ENCODE measurements at regions not wholly inside any gene's neighbourhood (a gene's known extent, or its start where the extent isn't known, plus 50 kb on each side); places are given as distances from the start of the nearest gene placed in this dataset.

DNA sequence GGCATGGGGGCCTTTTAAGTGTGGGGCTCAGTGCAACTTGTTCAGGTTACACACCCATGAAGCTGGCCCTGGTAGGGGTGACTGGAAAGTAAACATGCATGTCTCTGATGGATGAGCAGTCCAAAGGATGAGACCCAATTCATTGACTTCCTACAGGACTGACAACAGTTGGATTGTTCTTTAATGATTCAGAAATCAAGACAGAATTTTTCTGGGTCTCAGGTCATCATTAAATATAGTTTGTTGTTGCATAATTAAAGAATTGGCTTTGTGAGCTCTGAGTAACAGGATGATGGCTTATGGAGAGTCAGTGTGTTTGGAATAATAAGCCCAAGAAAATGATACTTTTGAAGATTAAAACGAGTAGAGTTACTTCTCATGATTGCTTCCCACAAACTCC is 604.2 kb upstream of the CLINT1 start:
- BruUV-seq (replicated peaks): no TSS peak
- no peaks in the 10 kb centered on the region for H3K79me2 ChIP-seq (ENCODE audit: insufficient read depth, low read depth, low read length)
- no peak for DNase-seq (ENCODE audit: low spot score)
- TF ChIP-seq EZH2phosphoT487 (IDR thresholded peaks at IDR 0.05; ENCODE audit: borderline replicate concordance, low read depth, low read length): no peak
- TF ChIP-seq CTCF (conservative IDR thresholded peaks at IDR 0.05; ENCODE audit: low read length): no peak
- CTCF ChIA-PET (ENCODE audit: unreplicated experiment): no interaction called here
- no peak overlapping the region for H3K4me3 ChIP-seq (ENCODE audit: low read depth, low read length, poor library complexity, severe bottlenecking)
- POLR2A ChIA-PET: interaction anchor here (1.2 kb wide), 1 partner anchor 15 kb away, joined by 4 read pairs; no protein-coding TSS in a partner anchor
- H3K36me3 ChIP-seq (ENCODE audit: insufficient read depth, low read length): no peaks in the 10 kb centered on the region
- no peaks in the 10 kb centered on the region for H4K20me1 ChIP-seq (ENCODE audit: insufficient read depth, low read length)
- H3K9me2 ChIP-seq (ENCODE audit: insufficient read depth, low read length): no peaks in the 10 kb centered on the region
- H3K4me2 ChIP-seq (ENCODE audit: low read length): no peak overlapping the region
- no peaks in the 10 kb centered on the region for H3K9me3 ChIP-seq (ENCODE audit: low read length)
- intact Hi-C loops (cut with micrococcal nuclease; ENCODE audit: unreplicated experiment): no loop called here
- H2AFZ ChIP-seq (ENCODE audit: low read length): no peak overlapping the region
- peaks cover 21% of the 10 kb centered on the region for H3K4me1 ChIP-seq (ENCODE audit: insufficient read depth, low read length, poor library complexity, severe bottlenecking)
- no peak overlapping the region for H3K27ac ChIP-seq (ENCODE audit: low read depth, low read length, poor library complexity, severe bottlenecking)

DNA sequence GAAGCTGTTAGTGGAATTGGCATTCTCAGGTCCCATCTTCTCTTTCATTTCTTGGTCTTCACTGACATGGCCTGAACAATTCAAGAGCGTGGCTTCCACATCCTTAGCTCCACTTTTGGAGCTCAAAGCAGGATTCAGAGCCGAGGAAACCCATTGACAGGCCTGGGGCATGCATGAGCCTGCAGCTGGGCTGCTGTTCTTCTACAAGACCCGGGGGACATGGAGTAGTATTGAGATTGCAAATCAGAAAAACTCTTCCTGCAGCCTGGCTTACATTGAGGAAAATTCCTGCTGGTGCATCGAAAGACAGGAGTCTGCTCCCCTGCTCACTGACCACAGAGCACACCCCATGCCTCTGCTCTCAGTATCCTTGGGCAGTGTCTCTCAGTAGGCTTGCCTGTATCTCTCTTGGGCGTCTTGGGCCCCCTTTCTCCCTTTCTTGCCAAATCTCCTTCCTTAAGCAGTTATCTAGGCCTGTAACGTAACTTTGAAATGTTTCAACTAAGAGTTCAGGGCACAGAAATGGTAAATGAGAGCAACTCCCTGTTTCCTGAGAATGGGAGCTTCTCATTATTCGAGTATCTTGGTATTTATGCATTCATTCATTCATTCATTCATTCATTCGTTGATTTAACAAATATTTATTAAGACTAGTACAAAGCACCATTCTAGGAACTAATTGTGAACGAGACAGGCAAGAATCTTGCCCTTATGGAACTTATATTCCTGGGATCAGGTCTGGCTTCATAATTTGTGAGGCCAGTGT is 603.6 kb upstream of the CLINT1 start:
- Histone ChIP-seq H3K4me2 (ENCODE audit: low read length) (no peak overlapping the region), H2AFZ (ENCODE audit: low read length) (no peak overlapping the region), H3K4me3 (ENCODE audit: low read depth, low read length, poor library complexity, severe bottlenecking) (no peak overlapping the region), H3K4me1 (ENCODE audit: insufficient read depth, low read length, poor library complexity, severe bottlenecking) (peaks cover 21% of the 10 kb centered on the region), H3K9me3 (ENCODE audit: low read length) (no peaks in the 10 kb centered on the region), H3K27ac (ENCODE audit: low read depth, low read length, poor library complexity, severe bottlenecking) (no peak overlapping the region), H3K36me3 (ENCODE audit: insufficient read depth, low read length) (no peaks in the 10 kb centered on the region), H3K79me2 (ENCODE audit: insufficient read depth, low read depth, low read length) (no peaks in the 10 kb centered on the region), H3K9me2 (ENCODE audit: insufficient read depth, low read length) (no peaks in the 10 kb centered on the region), H4K20me1 (ENCODE audit: insufficient read depth, low read length) (no peaks in the 10 kb centered on the region)
- intact Hi-C loops (cut with micrococcal nuclease; ENCODE audit: unreplicated experiment): no loop called here
- ChIA-PET POLR2A (interaction anchor here (0.6 to 1.2 kb wide), 3 partner anchors 13 to 44 kb away, joined by 3 to 4 read pairs (median 3); no protein-coding TSS in a partner anchor), CTCF (ENCODE audit: unreplicated experiment) (no interaction called here)
- no peak for DNase-seq (ENCODE audit: low spot score)
- no TSS peak for BruUV-seq (replicated peaks)
- TF ChIP-seq CTCF (conservative IDR thresholded peaks at IDR 0.05; ENCODE audit: low read length) (no peak), EZH2phosphoT487 (IDR thresholded peaks at IDR 0.05; ENCODE audit: borderline replicate concordance, low read depth, low read length) (no peak)

GRCh38 chr5:158461240-158461854 is 602.4 kb upstream of the CLINT1 start:
- no TSS peak for BruUV-seq (replicated peaks)
- H3K4me1 ChIP-seq (ENCODE audit: insufficient read depth, low read length, poor library complexity, severe bottlenecking): peaks cover 16% of the 10 kb centered on the region
- H3K27ac ChIP-seq (ENCODE audit: low read depth, low read length, poor library complexity, severe bottlenecking): no peak overlapping the region
- intact Hi-C loops (cut with micrococcal nuclease; ENCODE audit: unreplicated experiment): no loop called here
- H3K79me2 ChIP-seq (ENCODE audit: insufficient read depth, low read depth, low read length): no peaks in the 10 kb centered on the region
- H4K20me1 ChIP-seq (ENCODE audit: insufficient read depth, low read length): no peaks in the 10 kb centered on the region
- H3K9me2 ChIP-seq (ENCODE audit: insufficient read depth, low read length): no peaks in the 10 kb centered on the region
- DNase-seq (ENCODE audit: low spot score): no peak
- H3K4me3 ChIP-seq (ENCODE audit: low read depth, low read length, poor library complexity, severe bottlenecking): no peak overlapping the region
- no peak overlapping the region for H2AFZ ChIP-seq (ENCODE audit: low read length)
- H3K9me3 ChIP-seq (ENCODE audit: low read length): no peaks in the 10 kb centered on the region
- CTCF ChIA-PET (ENCODE audit: unreplicated experiment): no interaction called here
- no peak overlapping the region for H3K4me2 ChIP-seq (ENCODE audit: low read length)
- TF ChIP-seq CTCF (conservative IDR thresholded peaks at IDR 0.05; ENCODE audit: low read length): no peak
- no peak for TF ChIP-seq EZH2phosphoT487 (IDR thresholded peaks at IDR 0.05; ENCODE audit: borderline replicate concordance, low read depth, low read length)
- no peaks in the 10 kb centered on the region for H3K36me3 ChIP-seq (ENCODE audit: insufficient read depth, low read length)
- POLR2A ChIA-PET: interaction anchor here (0.6 kb wide), 1 partner anchor 63 kb away, joined by 3 read pairs; no protein-coding TSS in a partner anchor
